ENCODE measurements at regions not wholly inside any gene's neighbourhood (a gene's known extent, or its start where the extent isn't known, plus 50 kb on each side); places are given as distances from the start of the nearest gene placed in this dataset.

GRCh38 chr9:82675102-82675501 lies 387.8 kb downstream of the RASEF start:
- no peaks in the 10 kb centered on the region for H3K9me3 ChIP-seq (ENCODE audit: insufficient read depth, low read depth, low read length)
- H3F3A ChIP-seq (ENCODE audit: low read depth), result no peaks in the 10 kb centered on the region
- no peak overlapping the region for H2AFZ ChIP-seq (ENCODE audit: low read length)
- no peaks in the 10 kb centered on the region for H4K20me1 ChIP-seq (ENCODE audit: insufficient read depth, low read length, poor library complexity, severe bottlenecking)
- H3K9me2 ChIP-seq (replicated peaks; ENCODE audit: low read depth, low read length), result no peaks in the 10 kb centered on the region
- H3K36me3 ChIP-seq (ENCODE audit: insufficient read depth, low read length), result no peaks in the 10 kb centered on the region
- H3K9ac ChIP-seq (ENCODE audit: low read depth, low read length, poor library complexity, severe bottlenecking), result no peak overlapping the region
- H3K27me3 ChIP-seq (ENCODE audit: insufficient read depth, low read length, poor library complexity, severe bottlenecking), result no peaks in the 10 kb centered on the region
- no peak overlapping the region for H3K4me2 ChIP-seq (ENCODE audit: low read depth, low read length, poor library complexity, severe bottlenecking)
- peaks cover 10% of the 10 kb centered on the region for H3K4me1 ChIP-seq (ENCODE audit: insufficient read depth, low read length, poor library complexity, severe bottlenecking)
- no peaks in the 10 kb centered on the region for H3K79me2 ChIP-seq (ENCODE audit: insufficient read depth, low read length)
- no peak overlapping the region for H3K4me3 ChIP-seq (ENCODE audit: low read length, poor library complexity, severe bottlenecking)
- TF ChIP-seq, protein P1, sequence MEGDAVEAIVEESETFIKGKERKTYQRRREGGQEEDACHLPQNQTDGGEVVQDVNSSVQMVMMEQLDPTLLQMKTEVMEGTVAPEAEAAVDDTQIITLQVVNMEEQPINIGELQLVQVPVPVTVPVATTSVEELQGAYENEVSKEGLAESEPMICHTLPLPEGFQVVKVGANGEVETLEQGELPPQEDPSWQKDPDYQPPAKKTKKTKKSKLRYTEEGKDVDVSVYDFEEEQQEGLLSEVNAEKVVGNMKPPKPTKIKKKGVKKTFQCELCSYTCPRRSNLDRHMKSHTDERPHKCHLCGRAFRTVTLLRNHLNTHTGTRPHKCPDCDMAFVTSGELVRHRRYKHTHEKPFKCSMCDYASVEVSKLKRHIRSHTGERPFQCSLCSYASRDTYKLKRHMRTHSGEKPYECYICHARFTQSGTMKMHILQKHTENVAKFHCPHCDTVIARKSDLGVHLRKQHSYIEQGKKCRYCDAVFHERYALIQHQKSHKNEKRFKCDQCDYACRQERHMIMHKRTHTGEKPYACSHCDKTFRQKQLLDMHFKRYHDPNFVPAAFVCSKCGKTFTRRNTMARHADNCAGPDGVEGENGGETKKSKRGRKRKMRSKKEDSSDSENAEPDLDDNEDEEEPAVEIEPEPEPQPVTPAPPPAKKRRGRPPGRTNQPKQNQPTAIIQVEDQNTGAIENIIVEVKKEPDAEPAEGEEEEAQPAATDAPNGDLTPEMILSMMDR (conservative IDR thresholded peaks at IDR 0.05; ENCODE audit: low read length), result peak; percentile 39
- no peak for TF ChIP-seq EZH2phosphoT487 (IDR thresholded peaks at IDR 0.05; ENCODE audit: borderline replicate concordance)

- Histone ChIP-seq H3K79me2 (ENCODE audit: insufficient read depth, low read length) (no peaks in the 10 kb centered on the region), H3K36me3 (ENCODE audit: insufficient read depth, low read length) (no peaks in the 10 kb centered on the region), H2AFZ (ENCODE audit: low read length) (no peak overlapping the region), H3K9me3 (ENCODE audit: insufficient read depth, low read depth, low read length) (no peaks in the 10 kb centered on the region), H3K27me3 (ENCODE audit: insufficient read depth, low read length, poor library complexity, severe bottlenecking) (no peaks in the 10 kb centered on the region), H3K9me2 (replicated peaks; ENCODE audit: low read depth, low read length) (no peaks in the 10 kb centered on the region), H3K4me2 (ENCODE audit: low read depth, low read length, poor library complexity, severe bottlenecking) (no peak overlapping the region), H3K4me1 (ENCODE audit: insufficient read depth, low read length, poor library complexity, severe bottlenecking) (peaks cover 15% of the 10 kb centered on the region), H4K20me1 (ENCODE audit: insufficient read depth, low read length, poor library complexity, severe bottlenecking) (no peaks in the 10 kb centered on the region), H3K9ac (ENCODE audit: low read depth, low read length, poor library complexity, severe bottlenecking) (no peak overlapping the region), H3K4me3 (ENCODE audit: low read length, poor library complexity, severe bottlenecking) (no peak overlapping the region), H3F3A (ENCODE audit: low read depth) (no peaks in the 10 kb centered on the region)
- no peak for TF ChIP-seq EZH2phosphoT487 (IDR thresholded peaks at IDR 0.05; ENCODE audit: borderline replicate concordance)
- TF ChIP-seq, protein P1 (conservative IDR thresholded peaks at IDR 0.05; ENCODE audit: low read length), result no peak
These were observed 387.3 kb downstream of the RASEF start for GRCh38 chr9:82675605-82676004.

DNA sequence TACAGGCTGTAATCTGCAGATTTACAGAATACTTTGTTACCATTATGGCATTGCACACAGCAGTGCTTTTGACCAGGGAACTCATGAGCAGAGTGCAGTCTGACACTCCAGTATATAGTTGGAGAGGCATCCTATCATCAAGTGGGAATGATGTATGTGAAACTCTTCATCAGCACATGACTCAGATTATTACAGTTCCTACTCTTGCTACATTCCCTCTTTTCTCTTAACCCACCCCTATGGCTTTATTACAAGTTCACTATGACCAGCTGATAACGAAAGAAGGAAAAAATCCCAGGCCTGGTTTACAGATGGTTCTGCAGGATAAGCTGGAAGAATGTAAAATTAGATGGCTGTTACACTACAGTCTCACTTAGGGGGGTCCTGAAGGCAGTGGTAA lies 385.9 kb downstream of the RASEF start:
- no peaks in the 10 kb centered on the region for H3K27me3 ChIP-seq (ENCODE audit: insufficient read depth, low read length, poor library complexity, severe bottlenecking)
- no peak overlapping the region for H3K4me2 ChIP-seq (ENCODE audit: low read depth, low read length, poor library complexity, severe bottlenecking)
- H3K9me2 ChIP-seq (replicated peaks; ENCODE audit: low read depth, low read length), result no peaks in the 10 kb centered on the region
- no peaks in the 10 kb centered on the region for H3F3A ChIP-seq (ENCODE audit: low read depth)
- no peaks in the 10 kb centered on the region for H3K9me3 ChIP-seq (ENCODE audit: insufficient read depth, low read depth, low read length)
- peaks cover 21% of the 10 kb centered on the region for H3K4me1 ChIP-seq (ENCODE audit: insufficient read depth, low read length, poor library complexity, severe bottlenecking)
- H3K9ac ChIP-seq (ENCODE audit: low read depth, low read length, poor library complexity, severe bottlenecking), result no peak overlapping the region
- no peaks in the 10 kb centered on the region for H3K79me2 ChIP-seq (ENCODE audit: insufficient read depth, low read length)
- no peaks in the 10 kb centered on the region for H4K20me1 ChIP-seq (ENCODE audit: insufficient read depth, low read length, poor library complexity, severe bottlenecking)
- H2AFZ ChIP-seq (ENCODE audit: low read length), result peak overlapping the region; percentile 6; the same call in 1 of the 2 replicates
- H3K36me3 ChIP-seq (ENCODE audit: insufficient read depth, low read length), result no peaks in the 10 kb centered on the region
- TF ChIP-seq, protein P1 (conservative IDR thresholded peaks at IDR 0.05; ENCODE audit: low read length), result no peak
- TF ChIP-seq EZH2phosphoT487 (IDR thresholded peaks at IDR 0.05; ENCODE audit: borderline replicate concordance), result no peak
- no peak overlapping the region for H3K4me3 ChIP-seq (ENCODE audit: low read length, poor library complexity, severe bottlenecking)

Measured in Loucy (cell line).